HG03565 (cell line): ENCODE measurements at regions not wholly inside any gene's neighbourhood (a gene's known extent, or its start where the extent isn't known, plus 50 kb on each side); places are given as distances from the start of the nearest gene placed in this dataset.

Experiments
- ATAC-seq: cut with Tn5 transposase; IDR thresholded peaks from one replicate; pipeline ENCODE4 v1.9.1; 2021; ENCODE audit warnings: mild to moderate bottlenecking, moderate library complexity; ENCODE audit not compliant: unreplicated experiment

DNA sequence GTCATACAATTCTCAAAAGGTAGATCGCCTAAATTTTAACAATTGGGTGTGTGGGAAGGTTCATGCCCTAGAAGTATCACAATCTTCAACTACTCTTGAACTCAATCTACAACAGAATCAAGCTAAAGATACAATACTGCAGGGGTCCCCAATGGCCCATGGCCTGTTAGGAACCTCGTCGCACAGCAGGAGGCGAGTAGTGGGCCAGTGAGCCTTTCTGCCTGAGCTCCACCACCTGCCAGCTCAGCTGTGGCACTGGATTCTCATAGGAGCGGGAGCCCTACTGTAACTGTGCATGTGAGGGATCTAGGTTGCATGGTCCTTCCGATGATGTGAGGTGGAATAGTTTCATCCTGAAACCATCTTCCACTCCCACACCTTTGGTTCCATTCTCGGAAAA is 230.6 kb downstream of the KLF12 start:
- ATAC-seq: no peak

- no peak for ATAC-seq
Measured at GRCh38 chr13:73902847-73903246, 231.4 kb downstream of the KLF12 start.

- ATAC-seq: no peak
Measured at GRCh38 chr13:73902296-73902695, 231.9 kb downstream of the KLF12 start.

DNA sequence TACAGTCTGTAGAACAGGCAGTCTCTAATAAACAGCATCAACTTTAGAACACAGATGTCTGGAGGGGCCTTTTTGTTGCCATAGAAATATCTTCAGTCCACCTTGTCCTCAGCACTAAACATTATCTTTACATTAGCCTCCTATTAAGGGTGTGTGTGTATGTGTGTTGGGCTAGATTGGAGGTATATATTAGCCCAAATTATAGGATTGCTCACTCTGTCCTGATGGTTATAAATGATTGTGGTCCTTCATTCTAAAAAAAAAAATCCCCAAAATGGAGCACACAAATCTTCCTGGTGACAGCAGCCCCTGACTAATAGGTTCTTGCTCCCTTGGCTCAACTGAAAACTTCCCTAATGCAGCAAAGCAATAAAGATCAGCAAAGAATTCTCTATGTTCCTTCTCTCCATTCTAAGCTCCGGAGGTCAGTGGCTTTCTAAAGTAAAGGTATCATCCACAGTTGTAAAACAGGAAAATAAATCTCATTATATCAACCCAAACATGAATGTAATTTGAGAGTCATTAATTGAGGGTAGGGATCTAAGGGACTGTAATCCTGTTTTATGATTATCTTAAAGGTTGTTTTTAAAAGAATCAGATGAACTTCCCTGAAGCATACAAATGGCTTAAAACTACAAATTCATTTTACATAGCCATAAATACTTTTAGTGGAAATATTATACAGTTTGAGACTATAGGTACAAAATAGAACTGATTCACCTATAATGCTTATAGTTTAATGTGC is 232.7 kb downstream of the KLF12 start:
- ATAC-seq: no peak

GRCh38 chr13:73900591-73900990 is 233.6 kb downstream of the KLF12 start:
- no peak for ATAC-seq

DNA sequence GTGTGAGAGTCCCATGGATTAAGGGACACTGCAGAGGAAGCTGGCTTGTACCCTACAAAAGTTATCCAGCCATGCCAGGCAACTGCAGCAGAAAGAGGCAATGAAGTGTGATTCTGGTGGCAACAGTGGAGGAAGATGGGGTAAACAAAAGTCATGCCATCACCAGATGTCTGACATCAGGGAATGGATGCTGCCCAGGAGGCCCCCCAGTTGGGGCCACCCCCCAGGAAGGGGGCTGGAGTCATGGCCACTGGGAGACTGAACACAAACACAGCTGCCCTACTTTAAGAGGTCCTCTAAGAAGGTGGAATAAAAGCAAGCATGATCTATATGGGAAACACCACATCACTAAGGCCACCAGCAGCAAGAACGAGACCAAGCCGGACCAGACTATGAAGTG is 235.3 kb downstream of the KLF12 start:
- no peak for ATAC-seq

DNA sequence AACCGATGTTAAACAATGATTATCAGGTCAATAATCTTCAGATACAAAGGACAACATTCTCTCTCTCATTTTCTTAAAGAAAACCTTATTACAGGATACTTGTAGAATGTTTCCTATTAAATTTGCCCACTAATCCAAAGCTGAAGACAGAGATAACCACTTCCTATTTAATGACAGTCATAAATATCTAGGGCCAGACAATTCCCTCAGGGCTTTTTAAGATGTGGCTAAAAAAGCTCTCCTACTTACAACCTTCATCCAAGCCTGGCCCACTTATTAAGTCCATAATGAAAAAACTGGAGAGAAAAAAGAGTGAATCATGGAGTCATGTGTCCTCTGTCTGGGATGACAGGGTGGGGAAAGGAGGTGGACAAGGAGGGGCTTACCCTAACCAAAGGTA is 235.9 kb downstream of the KLF12 start:
- no peak for ATAC-seq

- ATAC-seq: no peak
Measured at GRCh38 chr13:73894995-73895571, 239.1 kb downstream of the KLF12 start.

GRCh38 chr13:73893833-73894232 is 240.4 kb downstream of the KLF12 start:
- no peak for ATAC-seq

DNA sequence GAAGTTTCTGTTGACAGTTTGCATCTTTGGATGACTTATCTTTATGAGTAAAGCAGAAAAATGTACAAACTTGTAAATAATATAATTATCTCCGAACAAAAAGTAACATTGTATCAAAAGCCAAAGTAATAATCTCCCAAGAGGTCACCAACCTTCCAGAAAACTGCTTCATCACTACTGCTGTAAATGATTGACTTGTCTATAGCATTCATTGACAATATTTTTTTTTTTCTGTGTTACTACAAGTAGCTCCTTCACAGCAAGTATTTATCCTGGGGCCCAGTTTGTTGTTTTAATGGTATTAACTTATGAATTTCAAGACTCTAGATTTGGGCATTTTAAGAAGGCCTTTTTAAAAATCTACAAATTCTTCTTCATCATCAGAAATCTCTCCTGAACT is 242.4 kb downstream of the KLF12 start:
- no peak for ATAC-seq

- no peak for ATAC-seq
Measured at GRCh38 chr13:73883162-73883561, 251.0 kb downstream of the KLF12 start.

- no peak for ATAC-seq
Measured at GRCh38 chr13:73880365-73880764, 253.8 kb downstream of the KLF12 start.

DNA sequence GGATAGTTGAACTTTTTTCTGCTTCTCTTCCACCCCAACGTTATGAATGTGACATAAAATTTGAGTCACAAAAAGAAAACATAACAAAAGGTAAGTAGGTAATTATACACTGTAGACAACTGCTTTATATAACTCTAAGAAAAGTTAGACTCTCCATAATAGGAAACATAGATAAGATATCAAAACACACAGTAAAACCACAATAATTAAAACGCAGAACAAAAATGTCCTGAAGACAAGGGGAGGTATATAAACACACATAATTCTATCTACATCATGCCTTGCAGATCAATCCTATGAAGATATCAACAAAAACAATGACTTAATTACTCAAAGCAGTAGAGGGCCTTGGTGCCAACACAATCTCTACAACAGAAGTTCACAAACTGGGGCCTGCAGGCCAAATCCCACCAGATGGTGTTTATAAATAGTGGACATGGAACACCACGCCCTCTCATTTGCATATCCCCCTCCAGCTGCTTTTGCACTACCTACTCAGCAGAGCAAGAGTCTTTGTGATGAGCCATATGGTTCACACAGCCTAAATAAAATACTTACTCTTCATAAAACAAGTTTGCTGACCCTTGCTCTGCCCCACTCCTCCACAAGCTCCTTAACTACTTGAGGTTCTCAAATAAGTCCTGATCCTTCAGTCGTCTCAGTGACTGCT is 254.7 kb downstream of the KLF12 start:
- no peak for ATAC-seq

GRCh38 chr13:73877399-73877798 is 256.8 kb downstream of the KLF12 start:
- no peak for ATAC-seq

GRCh38 chr13:73876323-73876722 is 257.9 kb downstream of the KLF12 start:
- ATAC-seq: no peak

GRCh38 chr13:73873940-73874830 is 260.0 kb downstream of the KLF12 start:
- no peak for ATAC-seq

GRCh38 chr13:73872397-73872796 is 261.8 kb downstream of the KLF12 start:
- no peak for ATAC-seq

DNA sequence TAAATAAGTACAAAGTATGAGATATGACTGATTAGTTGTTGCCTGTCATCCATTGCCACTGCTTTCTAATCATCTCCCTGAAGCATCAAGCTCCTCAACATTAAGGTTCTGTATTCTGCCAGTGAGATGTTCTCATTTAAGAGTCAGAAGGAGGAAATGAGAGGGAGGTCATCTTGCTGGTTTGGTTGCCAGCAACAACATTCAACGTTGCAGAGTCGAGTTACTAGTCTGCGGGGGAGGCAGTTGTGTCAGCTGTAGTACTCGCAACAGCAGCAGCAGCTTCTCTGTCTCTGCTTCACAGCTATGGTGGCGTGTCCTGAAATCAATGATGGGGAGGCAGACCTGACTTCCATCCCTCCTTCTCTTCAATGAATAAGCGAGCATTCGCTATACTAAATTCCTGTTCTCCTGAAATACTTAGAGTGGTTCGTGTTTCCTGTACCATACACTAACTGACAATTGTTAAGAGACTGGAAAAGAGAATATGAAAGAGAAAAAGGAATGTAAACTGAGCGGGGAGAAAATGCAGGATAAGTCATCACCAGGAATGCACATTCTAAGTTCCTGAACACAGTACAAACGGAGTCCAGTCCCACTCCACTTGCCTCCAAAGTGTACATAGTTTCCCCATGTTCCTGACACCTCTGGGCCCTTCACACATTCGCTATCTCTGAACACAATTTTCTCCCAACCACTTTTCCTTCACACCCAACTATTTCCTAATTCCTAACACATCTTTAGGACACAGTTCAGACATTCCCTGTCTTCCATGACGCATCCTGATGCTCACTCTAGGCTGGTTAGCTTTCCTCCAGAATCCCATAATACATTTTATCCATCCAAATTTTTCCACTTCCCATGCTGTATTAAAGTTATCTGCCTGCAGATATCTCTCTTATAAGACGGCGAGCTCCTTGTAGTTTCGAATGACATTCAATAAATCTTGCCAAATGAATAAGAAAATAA is 263.0 kb downstream of the KLF12 start:
- no peak for ATAC-seq

GRCh38 chr13:73870036-73870741 is 264.0 kb downstream of the KLF12 start:
- ATAC-seq: no peak

DNA sequence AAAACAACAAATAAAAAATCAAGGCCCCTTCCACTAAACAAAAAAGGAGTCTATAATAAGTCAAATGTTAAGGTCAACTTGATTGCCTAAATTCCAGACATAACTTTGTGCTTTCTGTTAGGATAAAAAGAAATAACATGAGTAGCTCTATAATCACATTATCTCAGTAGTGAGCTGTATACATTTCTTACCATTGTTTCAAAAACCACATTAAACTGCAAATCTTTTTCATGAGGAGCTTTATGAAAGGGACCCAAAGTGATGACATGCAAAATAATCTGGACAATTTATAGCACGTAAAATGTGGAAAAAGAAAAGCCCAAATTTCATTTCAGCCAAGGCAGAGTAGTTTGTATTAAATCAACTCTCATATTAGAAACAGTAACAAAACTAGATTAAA is 269.2 kb downstream of the KLF12 start:
- no peak for ATAC-seq
